Inflammatory macrophage treated with lipopolysaccharide for 1 hour (primary cell): ENCODE measurements at regions not wholly inside any gene's neighbourhood (a gene's known extent, or its start where the extent isn't known, plus 50 kb on each side); places are given as distances from the start of the nearest gene placed in this dataset.
A peak's percentile ranks its signal among the peaks of the same experiment; 100 is the strongest.

Experiments
- DNase-seq, 2 donors: peaks; one replicate each; pipeline ENCODE4 v3.0.0-alpha.2; 2020 to 2022

- no peak for DNase-seq
Observed at GRCh38 chr9:118088090-118088489, 383.9 kb downstream of the TLR4 start.

- DNase-seq = no peak
Observed at GRCh38 chr9:118091226-118091625, 387.0 kb downstream of the TLR4 start.

GRCh38 chr9:118091711-118092500 lies 387.7 kb downstream of the TLR4 start:
- no peak for DNase-seq

GRCh38 chr9:118094387-118094786 lies 390.2 kb downstream of the TLR4 start:
- DNase-seq = no peak

GRCh38 chr9:118100529-118101419 lies 396.6 kb downstream of the TLR4 start:
- DNase-seq = no peak

GRCh38 chr9:118104363-118104762 lies 400.2 kb downstream of the TLR4 start:
- DNase-seq = no peak

GRCh38 chr9:118108971-118109370 lies 404.8 kb downstream of the TLR4 start:
- no peak for DNase-seq

GRCh38 chr9:118109542-118109941 lies 405.3 kb downstream of the TLR4 start:
- no peak for DNase-seq

GRCh38 chr9:118121361-118121760 lies 417.2 kb downstream of the TLR4 start:
- DNase-seq = no peak

- DNase-seq = no peak
Observed at GRCh38 chr9:118128313-118128712, 424.1 kb downstream of the TLR4 start.

- no peak for DNase-seq
Observed at GRCh38 chr9:118129541-118129940, 425.3 kb downstream of the TLR4 start.

- DNase-seq = no peak
Observed at GRCh38 chr9:118148990-118149389, 444.8 kb downstream of the TLR4 start.

GRCh38 chr9:118156846-118157245 lies 452.6 kb downstream of the TLR4 start:
- no peak for DNase-seq

GRCh38 chr9:118162716-118163115 lies 458.5 kb downstream of the TLR4 start:
- no peak for DNase-seq

- DNase-seq = no peak
Observed at GRCh38 chr9:118163751-118164150, 459.5 kb downstream of the TLR4 start.

- DNase-seq = no peak
Observed at GRCh38 chr9:118165451-118165850, 461.2 kb downstream of the TLR4 start.

- peak in 1 of 2 donors; percentile 3 for DNase-seq
Observed at GRCh38 chr9:118170032-118170955, 466.1 kb downstream of the TLR4 start.

GRCh38 chr9:118177241-118177640 lies 473.0 kb downstream of the TLR4 start:
- DNase-seq = no peak

GRCh38 chr9:118183576-118183975 lies 479.4 kb downstream of the TLR4 start:
- DNase-seq = no peak

- DNase-seq = no peak
Observed at GRCh38 chr9:118187408-118187807, 483.2 kb downstream of the TLR4 start.

- no peak for DNase-seq
Observed at GRCh38 chr9:118189615-118190014, 485.4 kb downstream of the TLR4 start.

- DNase-seq = no peak
Observed at GRCh38 chr9:118192807-118193206, 488.6 kb downstream of the TLR4 start.

GRCh38 chr9:118209343-118209742 lies 505.1 kb downstream of the TLR4 start:
- DNase-seq = no peak
